GM18517 (cell line): ENCODE measurements at regions not wholly inside any gene's neighbourhood (a gene's known extent, or its start where the extent isn't known, plus 50 kb on each side); places are given as distances from the start of the nearest gene placed in this dataset.

Experiments
- ATAC-seq: cut with Tn5 transposase; IDR thresholded peaks from one replicate; pipeline ENCODE4 v1.9.1; 2021; ENCODE audit warnings: mild to moderate bottlenecking, moderate library complexity; ENCODE audit not compliant: unreplicated experiment

DNA sequence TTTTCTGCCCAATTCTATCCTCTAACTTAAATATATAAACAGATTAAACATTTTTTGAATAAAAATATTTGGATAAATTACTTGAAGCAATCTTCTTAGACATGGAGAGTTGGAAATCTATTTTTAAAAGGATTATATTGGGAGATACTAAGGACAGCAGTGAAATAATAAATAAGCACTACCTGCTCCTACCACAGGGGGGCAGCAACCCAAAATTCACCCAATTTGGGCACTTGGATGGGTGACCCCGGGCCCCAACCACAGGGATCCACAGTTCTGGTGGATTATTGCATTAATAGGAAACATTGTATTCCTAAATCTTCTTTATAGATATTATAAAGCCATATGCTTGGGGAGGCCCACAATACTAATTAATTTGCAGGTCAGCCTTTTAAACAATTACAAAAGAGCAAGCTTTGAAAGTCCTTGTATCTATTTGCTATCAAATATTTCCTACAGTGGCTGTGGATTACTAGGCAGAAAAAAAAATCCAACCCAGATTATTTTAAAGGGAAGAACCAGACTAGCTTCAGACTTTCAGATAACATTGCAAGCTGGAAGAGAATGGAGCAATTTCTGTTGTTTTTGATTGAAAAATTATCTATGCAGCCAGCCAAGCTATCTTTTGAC lies 66.4 kb upstream of the PDE10A start:
- peak; percentile 59 for ATAC-seq

DNA sequence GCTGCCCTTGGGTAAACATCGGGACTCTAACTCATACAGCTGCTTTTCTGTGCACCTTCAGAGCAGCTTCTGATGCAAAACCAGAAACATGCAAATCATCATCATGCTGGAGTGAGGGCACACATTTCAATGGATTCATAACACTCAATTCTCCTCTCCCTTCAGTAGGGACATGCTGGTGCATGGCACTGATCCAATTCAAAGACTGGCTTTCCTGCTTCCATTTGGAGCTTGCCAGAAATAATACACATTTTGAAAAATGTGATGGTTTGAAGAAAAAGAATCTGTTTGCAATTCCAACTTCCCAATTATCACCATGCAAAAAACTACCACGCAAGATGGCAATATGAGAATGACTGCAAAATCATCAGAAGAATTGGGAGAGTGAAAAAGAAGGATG lies 65.2 kb upstream of the PDE10A start:
- no peak for ATAC-seq

DNA sequence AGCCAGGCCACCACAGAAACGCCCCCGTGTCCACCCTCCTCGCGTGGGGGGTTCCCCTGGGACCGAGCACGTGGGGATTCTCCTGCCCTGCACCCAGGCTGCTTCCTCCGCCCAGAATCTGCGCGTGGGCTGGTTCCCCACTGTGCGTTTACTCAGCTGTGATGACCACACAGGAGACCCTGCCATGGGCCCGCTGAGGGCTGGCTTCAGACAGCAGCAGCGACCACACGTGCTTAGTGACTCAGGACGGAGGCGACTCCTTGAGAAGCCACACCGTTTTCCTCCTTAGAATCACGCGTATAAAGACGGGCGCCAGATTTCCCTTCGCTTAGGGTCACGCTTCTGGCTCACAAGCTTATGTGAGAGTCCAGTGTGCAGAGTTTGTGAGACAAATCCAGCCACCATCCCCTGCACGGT lies 63.9 kb upstream of the PDE10A start:
- ATAC-seq = no peak

DNA sequence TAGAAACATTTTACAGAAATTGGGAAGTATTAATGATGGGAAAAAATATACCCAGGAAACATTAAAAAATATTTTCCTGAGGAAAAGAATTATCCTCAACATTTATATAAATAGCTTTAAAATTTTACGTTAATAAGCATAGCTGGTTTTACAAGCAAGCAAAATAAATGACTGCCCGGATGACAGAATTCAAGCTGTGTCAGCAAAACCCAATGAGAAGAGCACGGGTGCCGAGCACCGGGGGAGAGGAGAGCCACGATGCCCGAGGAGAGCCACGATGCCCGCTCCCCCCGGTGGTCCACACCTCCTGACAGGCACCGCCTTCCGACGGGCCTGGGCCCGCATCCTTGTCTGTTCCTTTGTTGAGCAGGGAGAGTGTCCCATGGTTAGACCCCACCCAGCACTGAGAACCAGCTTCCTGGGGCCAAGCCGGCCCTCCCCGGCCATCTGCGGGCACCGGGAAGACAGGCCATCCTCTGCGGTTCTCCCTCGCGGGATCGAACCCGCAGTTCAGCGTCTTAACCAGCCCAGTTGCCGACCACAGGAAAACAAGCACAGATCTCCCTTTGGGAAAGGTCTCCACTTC lies 63.3 kb upstream of the PDE10A start:
- no peak for ATAC-seq

DNA sequence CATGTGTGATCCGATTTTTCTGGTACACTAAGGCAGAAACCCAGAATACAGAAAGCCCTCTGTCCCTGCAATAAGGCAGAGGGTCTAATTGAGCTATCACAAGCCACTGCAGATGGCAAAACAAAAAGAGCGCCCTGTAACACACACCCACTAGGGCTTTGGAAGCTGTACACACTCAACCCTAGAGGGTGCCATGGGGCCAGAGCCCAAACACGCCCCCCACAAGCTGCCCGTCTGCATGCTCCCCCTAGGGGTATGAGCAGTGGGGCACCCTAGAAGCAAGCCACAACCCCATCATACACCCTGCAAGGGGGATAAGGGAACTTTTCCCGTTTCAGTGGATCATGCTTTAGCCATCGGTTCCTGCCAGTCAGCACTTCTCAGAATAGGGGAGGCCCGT lies 62.2 kb upstream of the PDE10A start:
- no peak for ATAC-seq

DNA sequence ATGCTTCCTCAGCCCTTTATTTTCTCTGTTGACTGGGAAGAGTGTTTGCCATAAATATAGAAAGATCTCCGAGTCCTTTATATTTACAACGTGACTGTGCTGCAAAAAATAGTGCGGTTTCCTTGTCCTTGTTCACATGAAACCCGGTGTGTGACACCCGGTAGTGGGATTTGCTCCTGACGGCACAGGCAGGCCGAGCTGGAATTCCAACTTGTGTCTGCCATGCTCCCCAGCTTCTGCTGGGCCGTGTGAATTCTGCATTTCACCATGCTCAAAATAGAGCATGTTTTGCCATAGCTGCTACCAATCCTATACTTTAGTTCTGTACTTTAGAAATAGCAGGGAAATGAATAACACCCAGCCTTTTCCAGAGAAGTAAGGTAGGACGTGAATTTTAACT lies 60.3 kb upstream of the PDE10A start:
- no peak for ATAC-seq

DNA sequence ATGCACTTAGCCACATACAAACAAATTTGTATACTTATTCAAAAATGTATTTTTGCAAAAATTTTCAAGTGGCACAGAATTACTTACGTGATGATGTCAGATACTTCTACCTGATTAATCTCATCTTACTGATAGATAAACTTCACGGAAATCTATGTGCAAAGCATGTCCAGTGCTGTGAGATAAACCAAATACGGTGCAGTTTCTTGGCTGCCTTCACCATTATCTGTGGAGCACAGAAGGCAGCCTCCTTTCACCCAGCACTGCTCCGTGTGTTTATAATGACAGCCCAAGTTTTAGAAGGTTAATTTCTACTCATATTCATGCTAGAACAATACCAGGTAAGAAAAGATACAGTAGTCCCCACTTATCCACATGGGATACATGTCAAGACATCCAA lies 59.0 kb upstream of the PDE10A start:
- ATAC-seq = no peak

DNA sequence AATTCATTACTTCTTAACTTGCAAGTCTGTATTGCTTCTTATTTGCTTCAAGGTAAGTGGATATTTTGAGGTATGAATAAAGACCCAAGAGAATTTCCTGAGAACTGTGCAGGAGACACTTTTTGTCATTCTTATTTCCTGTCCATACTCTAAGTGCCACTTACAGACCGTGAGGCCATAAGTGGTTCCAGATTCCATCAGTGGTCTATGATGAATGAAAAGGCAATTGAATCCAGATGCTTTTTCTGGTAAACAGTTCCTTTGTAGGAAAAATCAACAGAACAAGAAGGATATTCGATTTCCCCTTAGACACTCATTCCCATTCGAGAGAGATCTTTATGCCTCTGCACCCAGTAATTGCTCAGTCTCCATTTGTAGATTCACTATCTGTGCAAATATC lies 58.3 kb upstream of the PDE10A start:
- ATAC-seq = no peak

DNA sequence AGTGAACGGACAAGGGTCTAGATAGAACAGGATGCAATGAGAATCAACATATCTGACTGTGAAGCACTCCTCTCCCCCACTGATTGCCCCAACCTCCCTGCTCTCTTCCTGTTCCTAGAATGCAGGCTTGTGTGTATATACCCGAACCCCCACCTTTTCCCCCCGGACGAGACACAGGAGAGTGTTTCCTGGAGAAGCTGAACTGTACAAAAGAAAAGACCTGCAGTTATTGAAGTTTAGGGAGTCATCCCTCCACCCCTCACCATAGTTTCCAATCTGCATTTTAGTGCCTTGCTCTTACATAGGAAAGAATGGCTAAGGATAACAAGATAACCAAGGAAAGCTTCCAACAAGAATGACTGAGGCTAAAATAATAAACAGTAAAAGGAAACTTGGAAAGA lies 55.5 kb upstream of the PDE10A start:
- no peak for ATAC-seq

DNA sequence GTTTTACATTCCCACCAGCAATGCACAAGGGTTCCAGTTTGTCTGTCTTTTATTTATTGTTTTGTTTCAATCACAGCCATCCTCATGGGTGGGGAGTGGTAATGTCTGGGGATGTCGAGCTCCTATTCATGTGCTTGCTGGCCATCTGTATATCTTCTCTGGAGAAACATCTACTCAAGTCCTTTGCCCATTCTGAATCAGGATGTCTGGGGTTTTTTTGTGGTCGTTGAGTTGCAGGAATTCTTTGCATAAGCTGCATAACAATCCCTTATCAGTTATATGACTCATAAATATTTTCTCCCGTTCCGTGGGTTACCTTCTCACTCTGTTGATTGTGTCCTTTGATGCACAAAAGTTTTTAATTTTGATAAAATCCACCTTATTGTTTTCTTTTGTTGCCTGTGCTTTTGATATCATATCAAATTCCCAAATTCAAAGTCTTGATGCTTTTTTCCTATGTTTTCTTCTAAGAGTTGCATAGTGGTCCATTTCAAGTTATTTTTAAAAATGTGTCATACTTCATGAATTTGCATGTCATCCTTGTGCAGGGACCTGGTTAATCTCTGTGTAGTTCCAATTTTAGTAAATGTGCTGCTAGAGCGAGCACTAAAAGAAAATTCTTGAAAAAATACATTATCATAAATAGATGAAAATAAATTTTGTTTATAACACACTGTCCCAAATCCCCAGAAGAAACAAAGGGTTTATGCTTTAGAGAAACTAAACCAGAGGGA lies 54.9 kb upstream of the PDE10A start:
- no peak for ATAC-seq

DNA sequence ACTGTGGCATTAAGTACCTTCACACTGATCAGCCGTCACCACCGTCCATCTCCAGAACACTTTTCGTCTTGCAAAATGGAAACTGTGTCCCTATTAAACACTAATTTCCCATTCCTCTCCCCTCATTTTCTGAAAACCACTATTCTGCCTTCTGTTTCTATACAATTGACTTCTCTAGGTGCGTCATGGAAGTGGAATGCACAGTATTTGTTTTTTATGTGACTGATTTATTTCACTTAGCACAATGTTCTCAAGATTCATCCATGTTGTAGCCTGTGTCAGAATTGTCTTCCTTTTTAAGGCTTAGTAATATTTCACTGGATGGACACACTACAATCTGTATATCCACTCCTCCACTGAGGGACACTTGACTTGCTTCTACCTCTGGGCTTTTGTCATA lies 53.8 kb upstream of the PDE10A start:
- no peak for ATAC-seq

DNA sequence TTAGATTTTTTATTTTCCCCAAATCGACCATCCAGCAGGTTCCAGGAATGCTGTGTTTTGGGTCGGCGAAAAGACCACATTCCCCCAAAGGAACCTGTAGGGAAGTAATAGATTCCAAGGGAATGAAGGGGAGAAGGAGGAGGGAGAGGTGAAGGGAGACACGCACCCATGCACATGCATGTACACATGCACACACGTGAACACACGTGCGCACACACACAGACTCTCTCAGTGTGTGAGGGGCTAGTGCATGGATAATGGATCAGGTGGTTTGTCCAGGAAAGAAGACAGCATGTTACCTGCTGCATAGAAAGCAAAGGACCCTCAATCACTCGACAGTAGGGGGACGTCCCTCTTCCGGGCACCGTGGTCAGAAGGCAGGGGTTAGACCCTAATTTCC lies 52.4 kb upstream of the PDE10A start:
- ATAC-seq = no peak

DNA sequence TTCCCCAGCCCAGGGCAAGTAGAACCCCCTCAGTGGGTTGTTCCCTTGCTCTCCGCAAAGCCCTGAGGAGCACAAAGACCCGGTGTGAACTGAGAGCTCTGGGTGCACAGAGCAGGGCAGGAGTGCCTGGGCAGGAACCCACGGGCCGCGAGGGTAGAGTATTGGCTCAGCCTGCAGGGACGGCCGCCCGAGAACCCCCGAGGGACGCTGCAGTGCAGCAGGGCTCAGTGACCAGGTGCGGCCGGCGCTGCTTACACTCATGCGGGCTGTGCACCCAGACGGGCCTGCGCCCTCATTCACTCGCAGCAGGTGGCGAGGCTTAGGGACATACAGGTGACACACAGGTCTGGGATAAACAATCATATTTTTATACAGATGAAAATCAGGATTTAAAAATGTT lies 51.9 kb upstream of the PDE10A start:
- no peak for ATAC-seq

DNA sequence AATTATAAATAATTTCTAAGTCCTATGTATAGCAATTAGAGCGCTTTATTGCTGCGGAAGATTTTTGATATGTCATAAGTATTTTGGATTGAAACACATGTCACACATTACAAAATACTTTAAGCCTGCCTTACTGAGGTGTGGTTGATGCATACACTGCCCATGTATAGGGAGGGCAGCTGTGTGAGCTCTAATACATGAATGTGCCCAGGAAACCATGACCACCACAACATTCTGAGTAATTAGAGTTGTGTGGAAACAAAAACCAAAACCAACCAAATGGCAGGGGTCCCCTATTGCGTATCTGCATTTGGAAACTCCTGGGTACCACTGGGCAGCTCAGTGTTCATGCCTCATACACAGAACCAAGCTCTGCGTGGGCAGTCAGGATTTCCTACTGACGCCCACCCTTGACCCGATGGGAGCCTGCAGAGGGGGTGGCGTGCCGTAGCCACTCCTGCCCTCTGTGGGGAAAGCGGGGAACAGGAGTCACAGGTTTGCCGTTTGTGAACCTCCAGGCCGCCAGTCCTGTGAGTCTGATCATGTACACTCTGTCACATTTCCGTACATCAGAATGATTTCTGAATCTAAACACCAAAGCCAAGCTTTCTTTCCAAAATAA lies 50.9 kb upstream of the PDE10A start:
- ATAC-seq = no peak
